ENCODE measurements at regions not wholly inside any gene's neighbourhood (a gene's known extent, or its start where the extent isn't known, plus 50 kb on each side); places are given as distances from the start of the nearest gene placed in this dataset.

DNA sequence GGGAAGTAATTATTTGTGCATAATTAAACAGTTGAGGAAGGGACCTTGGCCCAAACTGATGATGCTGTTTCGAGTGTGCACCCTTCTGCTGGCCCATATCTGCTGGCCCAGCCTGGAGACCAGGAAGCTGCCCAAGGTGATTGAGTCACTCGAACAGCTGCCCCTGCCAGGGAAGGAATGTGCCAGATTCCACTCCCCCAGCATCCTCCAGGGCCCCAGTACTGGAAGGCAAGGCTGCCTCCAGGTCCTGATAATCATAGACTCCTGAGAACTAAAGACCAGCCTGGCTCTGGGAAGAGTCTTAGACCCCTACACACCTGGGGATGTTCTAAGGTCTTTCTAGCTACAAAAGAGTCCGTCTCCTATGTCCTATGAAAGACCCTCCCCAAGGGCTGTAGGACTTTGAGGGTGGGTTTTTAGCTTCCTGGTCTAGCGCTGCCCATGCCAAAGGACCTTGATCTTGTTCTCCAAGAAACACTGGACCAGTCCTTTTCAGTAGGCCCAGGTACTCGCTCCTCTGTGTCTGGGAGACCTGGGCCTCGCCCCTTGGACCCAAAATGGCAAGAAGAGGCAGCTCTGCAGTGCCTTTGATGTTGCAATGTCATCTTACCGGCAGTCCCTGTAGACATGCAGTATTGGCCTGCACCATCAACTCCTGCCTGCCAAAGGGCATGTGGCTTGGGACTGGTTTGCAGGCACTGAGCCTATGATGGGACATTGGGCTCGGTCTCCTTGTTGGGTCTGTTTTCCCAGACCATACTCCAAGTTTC is 103.2 kb upstream of the GPR26 start:
- intact Hi-C loops (cut with micrococcal nuclease) (no loop called here), in situ Hi-C loops (cut with MboI) (no loop called here)
- 4% methylated on average over 7 of the region's 8 CpGs for WGBS (ENCODE audit: insufficient coverage, low coverage, missing lambda C conversion rate)
- H2AFZ ChIP-seq (ENCODE audit: low read depth, low read length), result no peak overlapping the region
- no peak overlapping the region for H3K4me3 ChIP-seq
- H3K27ac ChIP-seq (ENCODE audit: extremely low read depth, low read depth, low read length), result no peak overlapping the region
- no peak for FAIRE-seq
- no TSS peak for BruUV-seq (replicated peaks)
- ChIA-PET CTCF (ENCODE audit: low intra/inter-chr PET ratio) (interaction anchor here (0.5 kb wide), 1 partner anchor 16 kb away, joined by 4 read pairs; no protein-coding TSS in a partner anchor), POLR2A (no interaction called here)
- no peak overlapping the region for H3K4me2 ChIP-seq (ENCODE audit: insufficient read depth, low read length)
- no peak for ATAC-seq
- H4K20me1 ChIP-seq (replicated peaks; ENCODE audit: control insufficient read depth, insufficient read depth, low read length), result no peaks in the 10 kb centered on the region
- H3K9me3 ChIP-seq (replicated peaks; ENCODE audit: control insufficient read depth, insufficient read depth, low read depth, low read length), result no peaks in the 10 kb centered on the region
- peaks cover 0 to 3% of the 10 kb centered on the region in 2 experiments; a peak in 1 of 5 replicates for H3K27me3 ChIP-seq (ENCODE audit: control insufficient read depth in 2 of 2, insufficient read depth in 2 of 2, low read length in 2 of 2)
- H3K4me1 ChIP-seq (replicated peaks in 1 of 2; ENCODE audit: control insufficient read depth in 2 of 2, insufficient read depth in 2 of 2, low read length in 2 of 2), result peaks cover 0 to 8% of the 10 kb centered on the region in 2 experiments; a peak in 2 of 5 replicates
- H3K36me3 ChIP-seq (ENCODE audit: control insufficient read depth, insufficient read depth, low read length), result no peaks in the 10 kb centered on the region
- H3K9me1 ChIP-seq (ENCODE audit: control insufficient read depth, insufficient read depth, low read length), result no peaks in the 10 kb centered on the region
- H3K9ac ChIP-seq (ENCODE audit: insufficient read depth in 1 of 2, low read depth in 2 of 2, low read length in 2 of 2), result no peak overlapping the region
- H3K79me2 ChIP-seq (ENCODE audit: control insufficient read depth, insufficient read depth, low read length), result no peaks in the 10 kb centered on the region
- DNase-seq (ENCODE audit: extremely low read depth in 1 of 4, low spot score in 3 of 4), result no peak
- TF ChIP-seq CHD2 (IDR thresholded peaks at IDR 0.05; ENCODE audit: low read depth, low read length) (no peak), RBFOX2 (IDR thresholded peaks at IDR 0.05; ENCODE audit: low read depth, low read length) (no peak), TARDBP (IDR thresholded peaks at IDR 0.05) (no peak), TSC22D4 (tag; IDR thresholded peaks at IDR 0.05) (no peak)
- TF ChIP-seq, protein P1, sequence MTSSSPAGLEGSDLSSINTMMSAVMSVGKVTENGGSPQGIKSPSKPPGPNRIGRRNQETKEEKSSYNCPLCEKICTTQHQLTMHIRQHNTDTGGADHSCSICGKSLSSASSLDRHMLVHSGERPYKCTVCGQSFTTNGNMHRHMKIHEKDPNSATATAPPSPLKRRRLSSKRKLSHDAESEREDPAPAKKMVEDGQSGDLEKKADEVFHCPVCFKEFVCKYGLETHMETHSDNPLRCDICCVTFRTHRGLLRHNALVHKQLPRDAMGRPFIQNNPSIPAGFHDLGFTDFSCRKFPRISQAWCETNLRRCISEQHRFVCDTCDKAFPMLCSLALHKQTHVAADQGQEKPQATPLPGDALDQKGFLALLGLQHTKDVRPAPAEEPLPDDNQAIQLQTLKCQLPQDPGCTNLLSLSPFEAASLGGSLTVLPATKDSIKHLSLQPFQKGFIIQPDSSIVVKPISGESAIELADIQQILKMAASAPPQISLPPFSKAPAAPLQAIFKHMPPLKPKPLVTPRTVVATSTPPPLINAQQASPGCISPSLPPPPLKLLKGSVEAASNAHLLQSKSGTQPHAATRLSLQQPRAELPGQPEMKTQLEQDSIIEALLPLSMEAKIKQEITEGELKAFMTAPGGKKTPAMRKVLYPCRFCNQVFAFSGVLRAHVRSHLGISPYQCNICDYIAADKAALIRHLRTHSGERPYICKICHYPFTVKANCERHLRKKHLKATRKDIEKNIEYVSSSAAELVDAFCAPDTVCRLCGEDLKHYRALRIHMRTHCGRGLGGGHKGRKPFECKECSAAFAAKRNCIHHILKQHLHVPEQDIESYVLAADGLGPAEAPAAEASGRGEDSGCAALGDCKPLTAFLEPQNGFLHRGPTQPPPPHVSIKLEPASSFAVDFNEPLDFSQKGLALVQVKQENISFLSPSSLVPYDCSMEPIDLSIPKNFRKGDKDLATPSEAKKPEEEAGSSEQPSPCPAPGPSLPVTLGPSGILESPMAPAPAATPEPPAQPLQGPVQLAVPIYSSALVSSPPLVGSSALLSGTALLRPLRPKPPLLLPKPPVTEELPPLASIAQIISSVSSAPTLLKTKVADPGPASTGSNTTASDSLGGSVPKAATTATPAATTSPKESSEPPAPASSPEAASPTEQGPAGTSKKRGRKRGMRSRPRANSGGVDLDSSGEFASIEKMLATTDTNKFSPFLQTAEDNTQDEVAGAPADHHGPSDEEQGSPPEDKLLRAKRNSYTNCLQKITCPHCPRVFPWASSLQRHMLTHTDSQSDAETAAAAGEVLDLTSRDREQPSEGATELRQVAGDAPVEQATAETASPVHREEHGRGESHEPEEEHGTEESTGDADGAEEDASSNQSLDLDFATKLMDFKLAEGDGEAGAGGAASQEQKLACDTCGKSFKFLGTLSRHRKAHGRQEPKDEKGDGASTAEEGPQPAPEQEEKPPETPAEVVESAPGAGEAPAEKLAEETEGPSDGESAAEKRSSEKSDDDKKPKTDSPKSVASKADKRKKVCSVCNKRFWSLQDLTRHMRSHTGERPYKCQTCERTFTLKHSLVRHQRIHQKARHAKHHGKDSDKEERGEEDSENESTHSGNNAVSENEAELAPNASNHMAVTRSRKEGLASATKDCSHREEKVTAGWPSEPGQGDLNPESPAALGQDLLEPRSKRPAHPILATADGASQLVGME (CRISPR knock-in tag; IDR thresholded peaks at IDR 0.05), result no peak
- TF ChIP-seq, protein P2, sequence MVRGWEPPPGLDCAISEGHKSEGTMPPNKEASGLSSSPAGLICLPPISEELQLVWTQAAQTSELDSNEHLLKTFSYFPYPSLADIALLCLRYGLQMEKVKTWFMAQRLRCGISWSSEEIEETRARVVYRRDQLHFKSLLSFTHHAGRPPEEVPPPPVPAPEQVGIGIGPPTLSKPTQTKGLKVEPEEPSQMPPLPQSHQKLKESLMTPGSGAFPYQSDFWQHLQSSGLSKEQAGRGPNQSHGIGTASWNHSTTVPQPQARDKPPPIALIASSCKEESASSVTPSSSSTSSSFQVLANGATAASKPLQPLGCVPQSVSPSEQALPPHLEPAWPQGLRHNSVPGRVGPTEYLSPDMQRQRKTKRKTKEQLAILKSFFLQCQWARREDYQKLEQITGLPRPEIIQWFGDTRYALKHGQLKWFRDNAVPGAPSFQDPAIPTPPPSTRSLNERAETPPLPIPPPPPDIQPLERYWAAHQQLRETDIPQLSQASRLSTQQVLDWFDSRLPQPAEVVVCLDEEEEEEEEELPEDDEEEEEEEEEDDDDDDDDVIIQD (CRISPR knock-in tag; IDR thresholded peaks at IDR 0.05), result no peak
